ENCODE measurements at regions not wholly inside any gene's neighbourhood (a gene's known extent, or its start where the extent isn't known, plus 50 kb on each side); places are given as distances from the start of the nearest gene placed in this dataset.

DNA sequence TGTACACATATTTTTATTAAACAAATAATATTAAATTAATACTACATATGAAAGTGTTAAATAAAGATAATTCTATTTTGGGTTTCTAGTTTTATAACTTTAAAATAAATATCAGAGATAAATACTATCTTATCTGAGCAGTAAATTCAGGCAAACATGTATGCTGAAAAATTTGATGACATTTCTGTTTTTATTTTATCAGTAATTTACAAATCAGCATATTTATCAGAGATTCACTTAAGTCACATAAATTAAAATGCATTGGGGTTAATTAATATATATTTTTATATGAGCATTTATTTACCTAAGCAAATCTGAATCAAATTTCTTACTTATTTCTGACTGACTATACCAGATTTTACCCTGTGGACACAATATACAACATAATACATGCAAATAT lies 1499.8 kb downstream of the OTOL1 start:
- Mint-ChIP-seq H3K36me3 (ENCODE audit: insufficient read depth) (no peaks in the 10 kb centered on the region), H3K27me3 (no peaks in the 10 kb centered on the region), H3K27ac (no peak overlapping the region), H3K4me1 (ENCODE audit: low read depth) (no peaks in the 10 kb centered on the region), H3K9me3 (ENCODE audit: low read depth) (peaks cover 15% of the 10 kb centered on the region), H3K4me3 (ENCODE audit: low read depth) (no peak overlapping the region)
- TF ChIP-seq, protein P1, sequence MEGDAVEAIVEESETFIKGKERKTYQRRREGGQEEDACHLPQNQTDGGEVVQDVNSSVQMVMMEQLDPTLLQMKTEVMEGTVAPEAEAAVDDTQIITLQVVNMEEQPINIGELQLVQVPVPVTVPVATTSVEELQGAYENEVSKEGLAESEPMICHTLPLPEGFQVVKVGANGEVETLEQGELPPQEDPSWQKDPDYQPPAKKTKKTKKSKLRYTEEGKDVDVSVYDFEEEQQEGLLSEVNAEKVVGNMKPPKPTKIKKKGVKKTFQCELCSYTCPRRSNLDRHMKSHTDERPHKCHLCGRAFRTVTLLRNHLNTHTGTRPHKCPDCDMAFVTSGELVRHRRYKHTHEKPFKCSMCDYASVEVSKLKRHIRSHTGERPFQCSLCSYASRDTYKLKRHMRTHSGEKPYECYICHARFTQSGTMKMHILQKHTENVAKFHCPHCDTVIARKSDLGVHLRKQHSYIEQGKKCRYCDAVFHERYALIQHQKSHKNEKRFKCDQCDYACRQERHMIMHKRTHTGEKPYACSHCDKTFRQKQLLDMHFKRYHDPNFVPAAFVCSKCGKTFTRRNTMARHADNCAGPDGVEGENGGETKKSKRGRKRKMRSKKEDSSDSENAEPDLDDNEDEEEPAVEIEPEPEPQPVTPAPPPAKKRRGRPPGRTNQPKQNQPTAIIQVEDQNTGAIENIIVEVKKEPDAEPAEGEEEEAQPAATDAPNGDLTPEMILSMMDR (IDR thresholded peaks at IDR 0.05; ENCODE audit: unreplicated experiment), result no peak
- no peak for DNase-seq (ENCODE audit: low spot score, unreplicated experiment)

DNA sequence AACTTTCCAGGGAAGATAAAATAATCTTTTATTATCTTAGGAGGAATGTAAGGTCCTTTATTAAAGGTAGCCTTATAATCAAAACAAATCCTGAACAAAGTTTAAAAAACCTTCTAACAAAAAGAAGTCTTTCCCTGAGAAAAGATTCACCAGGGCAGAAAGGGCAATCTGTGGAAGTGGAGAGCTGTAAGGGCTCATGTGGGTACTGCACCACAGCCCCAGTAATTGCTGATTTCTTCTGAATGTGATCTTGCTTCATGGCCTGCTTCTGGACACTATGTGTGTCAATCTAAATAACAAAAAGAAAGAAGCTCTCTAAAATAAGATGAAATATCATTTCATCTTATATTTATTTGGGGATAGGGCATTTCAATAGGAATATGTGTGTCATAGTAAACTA lies 1501.6 kb downstream of the OTOL1 start:
- no peaks in the 10 kb centered on the region for H3K36me3 Mint-ChIP-seq (ENCODE audit: insufficient read depth)
- H3K27ac Mint-ChIP-seq, result no peak overlapping the region
- DNase-seq (ENCODE audit: low spot score, unreplicated experiment), result no peak
- no peaks in the 10 kb centered on the region for H3K27me3 Mint-ChIP-seq
- no peaks in the 10 kb centered on the region for H3K4me1 Mint-ChIP-seq (ENCODE audit: low read depth)
- TF ChIP-seq, protein P1 (IDR thresholded peaks at IDR 0.05; ENCODE audit: unreplicated experiment), result no peak
- H3K9me3 Mint-ChIP-seq (ENCODE audit: low read depth), result peaks cover 15% of the 10 kb centered on the region
- H3K4me3 Mint-ChIP-seq (ENCODE audit: low read depth), result no peak overlapping the region

DNA sequence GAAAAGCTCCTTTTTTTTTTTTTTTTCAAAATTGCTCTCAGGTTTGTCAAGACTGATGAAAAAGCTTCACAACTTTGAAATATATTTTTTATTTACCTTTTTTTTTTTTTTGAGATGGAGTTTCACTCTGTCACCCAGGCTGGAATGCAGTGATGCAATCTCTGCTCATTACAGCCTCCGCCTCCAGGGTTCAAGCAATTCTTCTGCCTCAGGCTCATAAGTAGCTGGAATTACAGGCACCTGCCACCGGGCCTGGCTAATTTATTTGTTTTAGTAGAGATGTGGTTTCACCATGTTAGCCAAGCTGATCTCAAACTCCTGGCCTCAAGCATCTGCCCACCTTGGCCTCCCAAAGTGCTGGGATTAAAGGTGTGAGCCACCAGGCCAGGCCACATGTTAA lies 1515.0 kb downstream of the OTOL1 start:
- H3K36me3 Mint-ChIP-seq (ENCODE audit: insufficient read depth), result no peaks in the 10 kb centered on the region

DNA sequence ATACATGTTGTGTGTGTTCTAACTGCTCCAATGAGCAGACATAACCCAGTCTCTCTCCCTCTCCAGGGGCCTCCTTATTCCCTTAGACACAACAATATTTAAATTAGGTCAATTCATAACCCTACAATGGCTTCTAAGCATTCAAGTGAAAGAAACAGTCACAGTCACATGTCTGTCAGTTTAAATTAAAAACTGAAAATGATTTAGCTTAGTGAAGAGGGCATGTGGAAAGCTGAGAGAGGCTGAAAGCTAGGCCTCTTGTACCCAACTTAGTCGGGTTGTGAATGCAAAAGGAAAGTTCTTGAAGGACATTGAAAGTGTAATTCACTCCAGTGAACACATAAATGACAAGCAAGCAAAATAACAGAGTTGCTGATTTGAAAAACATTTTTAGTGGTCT lies 1519.6 kb downstream of the OTOL1 start:
- Mint-ChIP-seq H3K27ac (no peak overlapping the region), H3K27me3 (no peaks in the 10 kb centered on the region), H3K4me1 (ENCODE audit: low read depth) (no peaks in the 10 kb centered on the region), H3K9me3 (ENCODE audit: low read depth) (peaks cover 6% of the 10 kb centered on the region), H3K36me3 (ENCODE audit: insufficient read depth) (no peaks in the 10 kb centered on the region), H3K4me3 (ENCODE audit: low read depth) (no peak overlapping the region)
- no peak for DNase-seq (ENCODE audit: low spot score, unreplicated experiment)
- TF ChIP-seq, protein P1 (IDR thresholded peaks at IDR 0.05; ENCODE audit: unreplicated experiment), result no peak

More for the DNA sequence above, 1515.0 kb downstream of the OTOL1 start:
- Mint-ChIP-seq H3K27me3 (no peaks in the 10 kb centered on the region), H3K4me1 (ENCODE audit: low read depth) (no peaks in the 10 kb centered on the region), H3K27ac (no peak overlapping the region), H3K9me3 (ENCODE audit: low read depth) (peaks cover 6% of the 10 kb centered on the region), H3K4me3 (ENCODE audit: low read depth) (no peak overlapping the region)
- TF ChIP-seq, protein P1 (IDR thresholded peaks at IDR 0.05; ENCODE audit: unreplicated experiment), result no peak
- no peak for DNase-seq (ENCODE audit: low spot score, unreplicated experiment)

DNA sequence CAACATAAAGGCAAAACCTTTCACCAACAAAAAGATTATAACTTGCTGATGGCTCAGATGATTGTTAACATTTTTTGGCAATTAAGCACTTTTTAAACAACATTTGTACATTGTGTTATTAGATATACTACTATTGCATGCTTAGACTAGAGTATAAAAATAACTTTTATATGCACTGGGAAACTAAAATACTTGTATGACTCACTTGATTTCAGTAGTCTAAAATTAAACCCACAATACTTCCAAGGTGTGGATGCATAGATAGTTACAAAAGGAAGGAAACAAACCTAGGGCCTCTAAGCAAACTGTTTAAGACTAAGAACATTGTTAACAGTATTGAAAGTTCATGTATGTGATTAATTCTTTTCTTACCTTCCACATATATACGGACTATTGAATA lies 1521.5 kb downstream of the OTOL1 start:
- Mint-ChIP-seq H3K27ac (no peak overlapping the region), H3K4me1 (ENCODE audit: low read depth) (no peaks in the 10 kb centered on the region), H3K27me3 (no peaks in the 10 kb centered on the region), H3K9me3 (ENCODE audit: low read depth) (peaks cover 6% of the 10 kb centered on the region), H3K4me3 (ENCODE audit: low read depth) (no peak overlapping the region), H3K36me3 (ENCODE audit: insufficient read depth) (no peaks in the 10 kb centered on the region)
- no peak for DNase-seq (ENCODE audit: low spot score, unreplicated experiment)
- TF ChIP-seq, protein P1 (IDR thresholded peaks at IDR 0.05; ENCODE audit: unreplicated experiment), result no peak

Measured in progenitor cell of endocrine pancreas (in vitro differentiated cells).